Lung (tissue), 11 donors: ENCODE measurements at regions not wholly inside any gene's neighbourhood (a gene's known extent, or its start where the extent isn't known, plus 50 kb on each side); places are given as distances from the start of the nearest gene placed in this dataset.

ENCODE experiments used
- ATAC-seq: fragments of 200-7000 bp; cut with Tn5 transposase; one replicate; pipeline ENCODE4 v1.9.1; 2020; ENCODE audit warnings: moderate number of reproducible peaks; ENCODE audit not compliant: insufficient read depth, low FRiP score
- DNase-seq, 3 donors: peaks; one replicate each; pipeline ENCODE4 v3.0.0-alpha.2; 2013 to 2017
- H3K27ac ChIP-seq, 2 donors: one replicate each; pipeline ENCODE4 v1.5.1; 2013; ENCODE audit warnings: mild to moderate bottlenecking in 2 of 2, moderate library complexity in 2 of 2, control low read depth in 1 of 2, inconsistent platforms in 1 of 2, low read depth in 1 of 2, low read length in 1 of 2
- H3K27me3 ChIP-seq, 3 donors: one replicate each; pipeline ENCODE4 v1.5.1; 2013; ENCODE audit warnings: low read length in 2 of 3; ENCODE audit not compliant: control insufficient read depth in 3 of 3, insufficient read depth in 3 of 3
- H3K36me3 ChIP-seq, 4 donors: one replicate each; pipeline ENCODE4 v1.5.1; 2013; ENCODE audit warnings: low read length in 4 of 4, mild to moderate bottlenecking in 1 of 4, moderate library complexity in 1 of 4; ENCODE audit not compliant: control insufficient read depth in 4 of 4, insufficient read depth in 4 of 4
- H3K4me1 ChIP-seq, 5 donors: one replicate each; pipeline ENCODE4 v1.5.1; 2013; ENCODE audit warnings: low read length in 5 of 5, mild to moderate bottlenecking in 2 of 5, moderate library complexity in 1 of 5; ENCODE audit not compliant: control insufficient read depth in 5 of 5, insufficient read depth in 5 of 5
- H3K4me3 ChIP-seq: one replicate; pipeline ENCODE4 v1.5.1; 2013; ENCODE audit warnings: mild to moderate bottlenecking, control low read depth, moderate library complexity
- H3K9ac ChIP-seq, 2 donors: one replicate each; pipeline ENCODE4 v1.5.1; 2013; ENCODE audit warnings: low read length in 2 of 2, control low read depth in 1 of 2; ENCODE audit not compliant: insufficient read depth in 1 of 2
- H3K9me3 ChIP-seq, 4 donors: one replicate each; pipeline ENCODE4 v1.5.1; 2013; ENCODE audit warnings: low read length in 3 of 4, mild to moderate bottlenecking in 1 of 4, moderate library complexity in 1 of 4; ENCODE audit not compliant: control insufficient read depth in 4 of 4, insufficient read depth in 3 of 4
- WGBS, 2 donors: extraction: QIAGEN DNeasy Blood & Tissue Kit; methylation state at CpG; one replicate each; pipeline ENCODE4 v1.1.7; 2013; 5-methylcytosine and 5-hydroxymethylcytosine counted together
- TF ChIP-seq, protein P1 (sequence below): IDR thresholded peaks from 2 replicates; pipeline ENCODE4 v1.5.1; 2012; ENCODE audit warnings: mild to moderate bottlenecking; ENCODE audit errors: control extremely low read depth, extremely low read depth
- donor health status: control.
- donor health status: control.
- donor health status: Bipolar disorder and iron deficiency.
- donor health status: healthy.
- donor health status: DM: yes; HTN: yes; CAD: no.

DNA sequence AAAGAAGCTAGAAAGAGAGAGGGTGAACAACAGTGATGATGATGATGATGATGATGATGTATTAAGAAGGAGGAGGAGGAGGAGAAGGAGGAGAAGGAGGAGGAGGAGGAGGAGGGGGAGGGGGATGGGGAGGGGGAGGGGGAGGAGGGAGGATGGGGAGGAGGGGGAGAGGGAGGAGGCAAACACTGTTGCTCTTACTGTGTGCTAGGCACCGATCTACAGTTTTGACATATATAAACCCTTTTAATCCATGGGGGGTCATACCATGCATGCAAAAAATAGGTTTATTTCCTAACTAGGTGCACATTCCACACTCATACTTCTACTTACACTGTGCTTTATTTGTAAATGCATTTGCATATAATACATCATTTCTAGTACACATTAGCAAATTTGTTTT lies 482.8 kb upstream of the FAM241A start:
- Histone ChIP-seq H3K4me3 (no peak overlapping the region), H3K9me3 (no peaks in the 10 kb centered on the region), H3K27ac (no peak overlapping the region), H3K9ac (no peak overlapping the region), H3K27me3 (no peaks in the 10 kb centered on the region), H3K36me3 (no peaks in the 10 kb centered on the region), H3K4me1 (peaks cover 0 to 4% (median 0%) of the 10 kb centered on the region in 5 donors)
- ATAC-seq, result no peak
- DNase-seq, result no peak
- TF ChIP-seq, protein P1, sequence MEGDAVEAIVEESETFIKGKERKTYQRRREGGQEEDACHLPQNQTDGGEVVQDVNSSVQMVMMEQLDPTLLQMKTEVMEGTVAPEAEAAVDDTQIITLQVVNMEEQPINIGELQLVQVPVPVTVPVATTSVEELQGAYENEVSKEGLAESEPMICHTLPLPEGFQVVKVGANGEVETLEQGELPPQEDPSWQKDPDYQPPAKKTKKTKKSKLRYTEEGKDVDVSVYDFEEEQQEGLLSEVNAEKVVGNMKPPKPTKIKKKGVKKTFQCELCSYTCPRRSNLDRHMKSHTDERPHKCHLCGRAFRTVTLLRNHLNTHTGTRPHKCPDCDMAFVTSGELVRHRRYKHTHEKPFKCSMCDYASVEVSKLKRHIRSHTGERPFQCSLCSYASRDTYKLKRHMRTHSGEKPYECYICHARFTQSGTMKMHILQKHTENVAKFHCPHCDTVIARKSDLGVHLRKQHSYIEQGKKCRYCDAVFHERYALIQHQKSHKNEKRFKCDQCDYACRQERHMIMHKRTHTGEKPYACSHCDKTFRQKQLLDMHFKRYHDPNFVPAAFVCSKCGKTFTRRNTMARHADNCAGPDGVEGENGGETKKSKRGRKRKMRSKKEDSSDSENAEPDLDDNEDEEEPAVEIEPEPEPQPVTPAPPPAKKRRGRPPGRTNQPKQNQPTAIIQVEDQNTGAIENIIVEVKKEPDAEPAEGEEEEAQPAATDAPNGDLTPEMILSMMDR, result no peak
- 92 to 100% methylated on average over 1 of the region's 1 CpG for WGBS, 2 donors

DNA sequence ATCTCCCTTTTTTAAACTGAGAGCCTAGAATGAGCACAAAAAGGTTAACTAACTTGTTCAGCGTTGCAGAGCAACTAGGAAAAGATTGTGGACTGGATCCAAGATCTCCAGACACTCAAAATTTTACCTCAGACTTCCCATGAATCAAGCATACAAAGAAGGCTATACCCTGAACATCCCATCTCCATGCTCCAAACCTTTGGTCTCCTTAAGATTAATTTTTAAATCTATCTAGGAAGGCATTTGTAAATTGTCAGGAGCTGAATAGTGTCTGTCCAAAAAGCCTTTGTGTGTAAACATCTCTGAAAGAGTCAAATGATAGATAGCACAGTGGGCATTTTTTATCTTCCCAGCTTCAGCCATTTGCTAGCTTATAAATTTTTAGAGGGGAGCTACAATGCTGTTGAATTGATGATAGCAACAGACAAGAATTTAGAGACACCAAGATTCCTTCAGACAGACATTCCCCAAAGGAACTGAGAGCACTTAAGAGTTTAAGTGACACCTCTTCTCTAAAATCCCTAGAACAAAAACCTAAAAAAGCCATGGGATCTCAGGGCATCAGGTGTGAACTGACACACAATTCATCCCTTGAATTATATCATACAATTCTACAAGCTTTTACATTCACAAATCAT lies 480.8 kb upstream of the FAM241A start:
- no peak overlapping the region for H3K4me3 ChIP-seq
- no peak overlapping the region for H3K9ac ChIP-seq
- WGBS, 2 donors, result 34 to 56% methylated on average over 1 of the region's 1 CpG
- peaks cover 0 to 4% (median 0%) of the 10 kb centered on the region in 5 donors for H3K4me1 ChIP-seq
- H3K27ac ChIP-seq, result no peak overlapping the region
- no peaks in the 10 kb centered on the region for H3K36me3 ChIP-seq
- TF ChIP-seq, protein P1, result no peak
- no peaks in the 10 kb centered on the region for H3K27me3 ChIP-seq
- H3K9me3 ChIP-seq, result no peaks in the 10 kb centered on the region
- ATAC-seq (no peak), DNase-seq (no peak)

DNA sequence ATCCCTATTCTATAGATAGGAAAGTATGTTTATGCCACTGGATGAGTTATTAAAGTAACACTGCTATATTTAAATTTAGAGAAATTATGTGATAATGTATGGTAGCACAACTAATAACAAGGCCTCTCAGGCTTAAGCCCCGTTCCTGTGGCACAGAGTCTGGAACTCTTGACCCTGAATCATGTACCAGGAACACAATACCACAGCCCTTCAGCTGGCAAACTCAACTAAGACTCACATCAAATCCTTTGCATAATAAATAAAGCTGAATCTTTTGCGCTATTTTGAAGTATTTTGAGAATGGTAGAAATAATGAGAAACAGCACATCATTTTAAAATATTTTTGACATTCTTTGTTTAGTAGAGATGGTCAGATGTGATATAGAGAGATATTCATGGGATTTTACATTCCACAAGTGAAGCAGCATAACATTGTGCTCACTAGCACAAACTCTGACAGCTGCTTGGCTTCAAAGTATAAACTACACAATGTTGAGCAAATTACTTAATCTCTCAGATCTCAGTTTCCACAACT lies 478.4 kb upstream of the FAM241A start:
- Histone ChIP-seq H3K27ac (no peak overlapping the region), H3K9ac (no peak overlapping the region), H3K27me3 (no peaks in the 10 kb centered on the region), H3K4me1 (peaks cover 0 to 4% (median 0%) of the 10 kb centered on the region in 5 donors), H3K4me3 (no peak overlapping the region), H3K9me3 (no peaks in the 10 kb centered on the region), H3K36me3 (no peaks in the 10 kb centered on the region)
- ATAC-seq, result no peak
- peak in 2 of 3 donors; percentile 22 to 38 for DNase-seq
- WGBS, 2 donors, result 67 to 83% methylated on average over 2 of the region's 2 CpGs
- TF ChIP-seq, protein P1, result no peak
